Testis (tissue), 2 donors: ENCODE measurements at regions not wholly inside any gene's neighbourhood (a gene's known extent, or its start where the extent isn't known, plus 50 kb on each side); places are given as distances from the start of the nearest gene placed in this dataset.

Experiments
- DNase-seq: peaks from one replicate; pipeline ENCODE4 v3.0.0-alpha.2; 2019
- H3K27ac ChIP-seq, 2 donors: fragments of 200-600 bp; sonication (generic); one replicate each; pipeline ENCODE4 v1.5.1; 2019
- H3K27me3 ChIP-seq: fragments of 200-600 bp; sonication (generic); one replicate; pipeline ENCODE4 v1.5.1; 2019
- H3K36me3 ChIP-seq: fragments of 200-600 bp; sonication (generic); one replicate; pipeline ENCODE4 v1.5.1; 2017; ENCODE audit warnings: low read depth; ENCODE audit errors: missing control alignments
- H3K4me1 ChIP-seq: fragments of 200-600 bp; sonication (generic); one replicate; pipeline ENCODE4 v1.5.1; 2019
- H3K4me3 ChIP-seq, 2 donors: fragments of 200-600 bp; sonication (generic); one replicate each; pipeline ENCODE4 v1.5.1; 2017 to 2019
- H3K9me3 ChIP-seq: fragments of 200-600 bp; sonication (generic); one replicate; pipeline ENCODE4 v1.5.1; 2017
- CTCF ChIP-seq, 3 experiments: fragments of 450-650 bp in 2 of 3; fragments of 200-600 bp in 1 of 3; sonication (generic) in 1 of 3; IDR thresholded peaks; one replicate each; pipeline ENCODE4 v1.5.1; 2016 to 2019; ENCODE audit warnings: antibody characterized with exemption in 3 of 3, mild to moderate bottlenecking in 2 of 3, moderate library complexity in 1 of 3
- POLR2A ChIP-seq: fragments of 450-650 bp; IDR thresholded peaks from one replicate; pipeline ENCODE4 v1.6.1; 2017; ENCODE audit warnings: antibody characterized with exemption, mild to moderate bottlenecking, moderate library complexity
- WGBS, 2 donors: methylation state at CpG; one replicate each; pipeline ENCODE4 v1.1.5; 2018; 5-methylcytosine and 5-hydroxymethylcytosine counted together
- intact Hi-C: fragments of 100-400 bp; cut with DNase I; formaldehyde crosslinking; loops from one replicate; pipeline ENCODE4 v1.15.1; 2023; ENCODE audit warnings: low total_unique reads

- no peak for DNase-seq
- TF ChIP-seq POLR2A (no peak), CTCF (IDR thresholded peaks at IDR 0.05) (no peak)
Measured at GRCh38 chr18:72470391-72470790, 73.8 kb downstream of the CBLN2 start.

GRCh38 chr18:72468021-72468710 is 76.0 kb downstream of the CBLN2 start:
- DNase-seq = no peak
- Histone ChIP-seq H3K4me3 (no peak overlapping the region), H3K27ac (no peak overlapping the region), H3K36me3 (no peaks in the 10 kb centered on the region), H3K4me1 (no peaks in the 10 kb centered on the region), H3K9me3 (no peaks in the 10 kb centered on the region), H3K27me3 (no peaks in the 10 kb centered on the region)
- intact Hi-C loops = no loop called here
- 67 to 80% methylated on average over 4 of the region's 4 CpGs for WGBS, 2 donors
- TF ChIP-seq CTCF (IDR thresholded peaks at IDR 0.05) (no peak), POLR2A (no peak)

More at GRCh38 chr18:72470391-72470790, 73.8 kb downstream of the CBLN2 start:
- Histone ChIP-seq H3K36me3 (no peaks in the 10 kb centered on the region), H3K27me3 (no peaks in the 10 kb centered on the region), H3K9me3 (no peaks in the 10 kb centered on the region), H3K4me1 (no peaks in the 10 kb centered on the region), H3K27ac (no peak overlapping the region), H3K4me3 (no peak overlapping the region)
- intact Hi-C loops = no loop called here

- Histone ChIP-seq H3K4me1 (no peaks in the 10 kb centered on the region), H3K9me3 (no peaks in the 10 kb centered on the region), H3K4me3 (no peak overlapping the region), H3K36me3 (no peaks in the 10 kb centered on the region), H3K27me3 (no peaks in the 10 kb centered on the region), H3K27ac (no peak overlapping the region)
- DNase-seq = no peak
- WGBS, 2 donors = 38 to 59% methylated on average over 1 of the region's 1 CpG
- intact Hi-C loops = no loop called here
- TF ChIP-seq CTCF (IDR thresholded peaks at IDR 0.05) = no peak
- no peak for TF ChIP-seq POLR2A
Measured at GRCh38 chr18:72460210-72460680, 83.9 kb downstream of the CBLN2 start.

GRCh38 chr18:72458271-72458670 is 85.9 kb downstream of the CBLN2 start:
- Histone ChIP-seq H3K27me3 (no peaks in the 10 kb centered on the region), H3K27ac (no peak overlapping the region), H3K36me3 (no peaks in the 10 kb centered on the region), H3K4me3 (no peak overlapping the region), H3K4me1 (no peaks in the 10 kb centered on the region), H3K9me3 (no peaks in the 10 kb centered on the region)
- intact Hi-C loops = no loop called here
- TF ChIP-seq POLR2A (no peak), CTCF (IDR thresholded peaks at IDR 0.05) (no peak)
- DNase-seq = no peak

GRCh38 chr18:72456802-72457201 is 87.3 kb downstream of the CBLN2 start:
- H3K4me1 ChIP-seq = no peaks in the 10 kb centered on the region
- no peaks in the 10 kb centered on the region for H3K36me3 ChIP-seq
- H3K27ac ChIP-seq = no peak overlapping the region
- H3K27me3 ChIP-seq = no peaks in the 10 kb centered on the region
- no peak for TF ChIP-seq CTCF (IDR thresholded peaks at IDR 0.05)
- TF ChIP-seq POLR2A = no peak
- H3K4me3 ChIP-seq = no peak overlapping the region
- 67 to 85% methylated on average over 1 of the region's 1 CpG for WGBS, 2 donors
- no peaks in the 10 kb centered on the region for H3K9me3 ChIP-seq
- intact Hi-C loops = no loop called here
- DNase-seq = no peak
